Naive thymus-derived CD4-positive, alpha-beta T cell (primary cell): ENCODE measurements at regions not wholly inside any gene's neighbourhood (a gene's known extent, or its start where the extent isn't known, plus 50 kb on each side); places are given as distances from the start of the nearest gene placed in this dataset.
"Not testable (repeated sequence)": the region's sequence is repeated elsewhere in the genome, so short reads cannot be mapped to it uniquely, and the experiment has no call there.

Experiments used
- ATAC-seq: fragments of 150-1000 bp; cut with Tn5 transposase; 2 replicates; pipeline ENCODE4 v1.10.0; 2021; ENCODE audit warnings: mild to moderate bottlenecking, moderate library complexity
- CTCF ChIA-PET: fragments of 350-600 bp; sonication (Branson Sonifier 250); formaldehyde crosslinking; loops from one replicate; lab custom pipeline; 2021; ENCODE audit warnings: antibody characterized with exemption; lab: Charles Lee
- POLR2A ChIA-PET: fragments of 350-600 bp; sonication (Branson Sonifier 250); formaldehyde crosslinking; loops from one replicate; lab custom pipeline; 2021; ENCODE audit warnings: antibody characterized with exemption, inconsistent platforms; lab: Charles Lee
- DNase-seq, 9 donors: peaks; one replicate each; pipeline versions ENCODE4 v3.0.0 to v3.0.0-alpha.2; 2020 to 2022; ENCODE audit warnings: mixed read lengths in 1 of 9
- H3K27ac ChIP-seq: one replicate; pipeline ENCODE4 v1.7.0; 2013; ENCODE audit warnings: mild to moderate bottlenecking, low read depth, low read length, moderate library complexity
- H3K27me3 ChIP-seq, 2 donors: one replicate each; pipeline ENCODE4 v1.7.0; 2013; ENCODE audit warnings: low read length in 2 of 2, mild to moderate bottlenecking in 2 of 2, moderate library complexity in 2 of 2; ENCODE audit not compliant: control insufficient read depth in 2 of 2, insufficient read depth in 2 of 2
- H3K36me3 ChIP-seq, 3 experiments: 1 replicate in 2 of 3; 2 replicates in 1 of 3; pipeline ENCODE4 v1.7.0; 2013; ENCODE audit warnings: low read length in 3 of 3, mild to moderate bottlenecking in 3 of 3, moderate library complexity in 1 of 3; ENCODE audit not compliant: insufficient read depth in 3 of 3, control insufficient read depth in 2 of 3
- H3K4me1 ChIP-seq, 2 donors: one replicate each; pipeline ENCODE4 v1.7.0; 2013; ENCODE audit warnings: low read length in 2 of 2, mild to moderate bottlenecking in 2 of 2, moderate library complexity in 1 of 2; ENCODE audit not compliant: control insufficient read depth in 2 of 2, insufficient read depth in 2 of 2
- H3K4me3 ChIP-seq: 2 replicates; pipeline ENCODE4 v1.7.0; 2013; ENCODE audit warnings: mild to moderate bottlenecking, low read length
- H3K9me3 ChIP-seq, 3 experiments: 1 replicate in 2 of 3; 2 replicates in 1 of 3; pipeline ENCODE4 v1.7.0; 2013; ENCODE audit warnings: low read length in 3 of 3; ENCODE audit not compliant: control insufficient read depth in 2 of 3
- H3K27ac Mint-ChIP-seq, 9 donors: one replicate each; pipeline ENCODE4 v1.8.0; 2020 to 2022; ENCODE audit warnings: mixed read lengths in 9 of 9, mild to moderate bottlenecking in 8 of 9, moderate library complexity in 5 of 9, inconsistent platforms in 2 of 9
- H3K27me3 Mint-ChIP-seq, 5 donors: one replicate each; pipeline ENCODE4 v1.8.0; 2021 to 2022; ENCODE audit warnings: mixed read lengths in 5 of 5, mild to moderate bottlenecking in 1 of 5
- H3K36me3 Mint-ChIP-seq, 5 donors: one replicate each; pipeline ENCODE4 v1.8.0; 2020 to 2022; ENCODE audit warnings: mixed read lengths in 5 of 5, mild to moderate bottlenecking in 3 of 5, inconsistent platforms in 1 of 5
- H3K4me1 Mint-ChIP-seq, 7 donors: one replicate each; pipeline ENCODE4 v1.8.0; 2020 to 2022; ENCODE audit warnings: mixed read lengths in 7 of 7, mild to moderate bottlenecking in 3 of 7, inconsistent platforms in 1 of 7
- H3K4me3 Mint-ChIP-seq, 10 donors: one replicate each; pipeline ENCODE4 v1.8.0; 2020 to 2022; ENCODE audit warnings: mild to moderate bottlenecking in 10 of 10, mixed read lengths in 10 of 10, moderate library complexity in 6 of 10, inconsistent platforms in 2 of 10
- H3K9me3 Mint-ChIP-seq, 11 donors: one replicate each; pipeline ENCODE4 v1.8.0; 2020 to 2022; ENCODE audit warnings: mixed read lengths in 11 of 11, mild to moderate bottlenecking in 4 of 11, inconsistent platforms in 1 of 11, moderate library complexity in 1 of 11
- intact Hi-C, 2 donors: fragments of 100-400 bp; cut with micrococcal nuclease; formaldehyde crosslinking; loops; one replicate each; pipeline ENCODE4 v1.15.1; 2023

DNA sequence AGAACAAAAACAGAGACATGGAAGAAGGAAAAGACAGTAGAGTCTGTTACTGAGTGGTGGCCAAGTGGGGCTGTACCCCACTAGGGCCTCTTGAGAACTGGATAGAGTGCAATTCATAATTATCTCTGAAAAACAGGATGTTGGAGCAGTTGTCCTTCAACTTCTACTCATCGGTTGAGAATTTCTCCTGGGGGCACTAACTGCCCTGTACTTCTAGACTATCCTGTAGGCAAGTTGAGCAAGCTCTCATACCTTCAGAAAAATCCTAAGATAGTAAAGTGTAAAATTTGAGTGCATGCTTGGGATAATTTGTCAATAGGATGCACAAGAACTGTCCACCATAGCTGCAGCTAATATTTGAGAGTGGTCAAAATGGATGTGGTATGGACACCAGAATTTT is 179.7 kb upstream of the CNKSR2 start:
- Histone ChIP-seq H3K9me3 (peaks cover 0 to 4% (median 0%) of the 10 kb centered on the region in 3 experiments), H3K4me1 (no peaks in the 10 kb centered on the region), H3K27me3 (no peaks in the 10 kb centered on the region), H3K36me3 (no peaks in the 10 kb centered on the region), H3K27ac (no peak overlapping the region), H3K4me3 (no peak overlapping the region)
- Mint-ChIP-seq H3K4me3 (no peak overlapping the region), H3K4me1 (peaks cover 0 to 2% (median 0%) of the 10 kb centered on the region in 7 donors), H3K27me3 (peaks cover 0 to 5% (median 0%) of the 10 kb centered on the region in 5 donors), H3K27ac (no peak overlapping the region), H3K36me3 (no peaks in the 10 kb centered on the region), H3K9me3 (peaks cover 0 to 11% (median 0%) of the 10 kb centered on the region in 11 donors)
- POLR2A ChIA-PET, result no interaction called here
- intact Hi-C loops, result no loop called here
- CTCF ChIA-PET, result no interaction called here
- ATAC-seq (no peak), DNase-seq (no peak)

DNA sequence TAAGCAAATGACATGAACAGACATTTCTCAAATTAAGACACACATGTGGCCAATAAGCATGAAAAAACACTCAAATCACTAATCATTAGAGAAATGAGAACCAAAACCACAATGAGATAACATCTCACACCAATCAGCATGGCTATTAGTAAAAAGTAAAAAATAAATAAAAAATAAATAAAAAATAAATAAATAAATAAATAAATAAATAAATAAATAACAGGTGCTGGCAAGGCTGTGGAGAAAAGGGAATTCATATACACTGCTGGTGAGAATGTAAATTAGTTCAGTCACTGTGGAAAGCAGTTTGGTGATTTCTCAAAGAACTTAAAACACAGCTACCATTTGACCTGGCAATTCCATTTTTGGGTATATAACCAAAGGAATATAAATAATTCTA is 167.1 kb upstream of the CNKSR2 start:
- intact Hi-C loops, result no loop called here
- no peak overlapping the region for H3K27ac ChIP-seq
- DNase-seq (no peak), ATAC-seq (no peak)
- H3K4me1 Mint-ChIP-seq, result no peaks in the 10 kb centered on the region
- no peak overlapping the region for H3K4me3 Mint-ChIP-seq
- H3K36me3 Mint-ChIP-seq, result no peaks in the 10 kb centered on the region
- H3K4me3 ChIP-seq, result no peak overlapping the region
- H3K27ac Mint-ChIP-seq, result no peak overlapping the region
- no peaks in the 10 kb centered on the region for H3K9me3 ChIP-seq
- no peaks in the 10 kb centered on the region for H3K27me3 ChIP-seq
- H3K9me3 Mint-ChIP-seq, result peaks cover 0 to 11% (median 2%) of the 10 kb centered on the region in 11 donors
- H3K4me1 ChIP-seq, result no peaks in the 10 kb centered on the region
- H3K27me3 Mint-ChIP-seq, result no peaks in the 10 kb centered on the region
- H3K36me3 ChIP-seq, result no peaks in the 10 kb centered on the region
- ChIA-PET POLR2A (no interaction called here), CTCF (no interaction called here)

- ATAC-seq, H3K4me1 ChIP-seq, CTCF ChIA-PET, H3K27ac ChIP-seq, H3K4me3 ChIP-seq, H3K4me1 Mint-ChIP-seq, H3K36me3 Mint-ChIP-seq, H3K9me3 ChIP-seq, DNase-seq, POLR2A ChIA-PET, H3K27me3 ChIP-seq, intact Hi-C loops, H3K27ac Mint-ChIP-seq, H3K36me3 ChIP-seq, H3K4me3 Mint-ChIP-seq, H3K27me3 Mint-ChIP-seq: not testable (repeated sequence)
- peaks cover 0 to 29% (median 9%) of the 10 kb centered on the region in 11 donors for H3K9me3 Mint-ChIP-seq
Measured at GRCh38 chrX:21219208-21219607, 155.0 kb upstream of the CNKSR2 start.

DNA sequence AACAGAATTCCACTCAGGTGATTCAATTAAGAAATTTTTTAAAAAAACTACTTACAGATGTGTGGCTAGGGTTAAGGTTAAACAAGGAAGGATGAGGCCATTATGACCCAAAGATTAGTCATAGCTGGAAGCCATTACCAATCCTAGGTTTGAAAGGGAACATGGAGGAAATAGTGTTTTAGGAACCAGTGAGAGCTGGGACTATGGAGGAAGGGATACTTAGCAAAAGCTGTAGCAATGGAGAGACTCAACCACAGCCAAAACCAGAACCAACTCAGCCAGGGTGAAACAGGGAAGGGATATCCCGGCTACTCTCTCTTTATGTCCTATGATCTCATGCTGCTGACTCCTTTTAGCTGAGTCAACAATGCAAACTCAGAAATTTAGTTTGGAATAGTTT is 148.6 kb upstream of the CNKSR2 start:
- no peak for DNase-seq
- H3K27ac Mint-ChIP-seq, result no peak overlapping the region
- no peak for ATAC-seq
- no peak overlapping the region for H3K27ac ChIP-seq
- no peaks in the 10 kb centered on the region for H3K27me3 Mint-ChIP-seq
- H3K36me3 ChIP-seq, result no peaks in the 10 kb centered on the region
- H3K9me3 Mint-ChIP-seq, result peaks cover 0 to 17% (median 8%) of the 10 kb centered on the region in 11 donors
- no peaks in the 10 kb centered on the region for H3K27me3 ChIP-seq
- no peak overlapping the region for H3K4me3 Mint-ChIP-seq
- ChIA-PET CTCF (no interaction called here), POLR2A (no interaction called here)
- no peaks in the 10 kb centered on the region for H3K9me3 ChIP-seq
- peaks cover 0 to 1% (median 0%) of the 10 kb centered on the region in 7 donors for H3K4me1 Mint-ChIP-seq
- intact Hi-C loops, result no loop called here
- H3K36me3 Mint-ChIP-seq, result no peaks in the 10 kb centered on the region
- no peaks in the 10 kb centered on the region for H3K4me1 ChIP-seq
- H3K4me3 ChIP-seq, result no peak overlapping the region

- POLR2A ChIA-PET, intact Hi-C loops, DNase-seq, H3K36me3 Mint-ChIP-seq, H3K4me1 ChIP-seq, H3K4me3 Mint-ChIP-seq, H3K27ac Mint-ChIP-seq, H3K27me3 Mint-ChIP-seq, H3K4me1 Mint-ChIP-seq, H3K9me3 Mint-ChIP-seq, H3K27ac ChIP-seq, CTCF ChIA-PET, H3K4me3 ChIP-seq, H3K27me3 ChIP-seq, H3K9me3 ChIP-seq, ATAC-seq, H3K36me3 ChIP-seq: not testable (repeated sequence)
Measured at GRCh38 chrX:21228974-21229373, 145.2 kb upstream of the CNKSR2 start.

- intact Hi-C loops, result no loop called here
- POLR2A ChIA-PET, result no interaction called here
Measured at GRCh38 chrX:21255032-21255618, 119.1 kb upstream of the CNKSR2 start.

GRCh38 chrX:21266949-21267348 is 107.3 kb upstream of the CNKSR2 start:
- H3K9me3 ChIP-seq, result no peaks in the 10 kb centered on the region
- no peak overlapping the region for H3K4me3 ChIP-seq
- ChIA-PET CTCF (no interaction called here), POLR2A (no interaction called here)
- peaks cover 0 to 7% (median 0%) of the 10 kb centered on the region in 5 donors for H3K36me3 Mint-ChIP-seq
- intact Hi-C loops, result no loop called here
- H3K4me1 ChIP-seq, result no peaks in the 10 kb centered on the region
- H3K27me3 Mint-ChIP-seq, result peaks cover 0 to 5% (median 0%) of the 10 kb centered on the region in 5 donors
- peaks cover 0 to 29% (median 10%) of the 10 kb centered on the region in 11 donors for H3K9me3 Mint-ChIP-seq
- H3K27ac Mint-ChIP-seq, result peak overlapping the region in 1 of 9 donors; percentile 28
- no peaks in the 10 kb centered on the region for H3K4me1 Mint-ChIP-seq
- no peaks in the 10 kb centered on the region for H3K27me3 ChIP-seq
- H3K36me3 ChIP-seq, result no peaks in the 10 kb centered on the region
- ATAC-seq (no peak), DNase-seq (no peak)
- H3K27ac ChIP-seq, result no peak overlapping the region
- no peak overlapping the region for H3K4me3 Mint-ChIP-seq

More at GRCh38 chrX:21255032-21255618, 119.1 kb upstream of the CNKSR2 start:
- Mint-ChIP-seq H3K9me3 (peaks cover 0 to 1% (median 0%) of the 10 kb centered on the region in 11 donors), H3K27me3 (no peaks in the 10 kb centered on the region), H3K27ac (no peak overlapping the region), H3K4me3 (no peak overlapping the region), H3K36me3 (no peaks in the 10 kb centered on the region), H3K4me1 (peaks cover 0 to 2% (median 0%) of the 10 kb centered on the region in 7 donors)
- H3K4me3 ChIP-seq, result no peak overlapping the region
- DNase-seq (no peak), ATAC-seq (no peak)
- H3K27me3 ChIP-seq, result no peaks in the 10 kb centered on the region
- no peak overlapping the region for H3K27ac ChIP-seq
- H3K36me3 ChIP-seq, result no peaks in the 10 kb centered on the region
- H3K4me1 ChIP-seq, result no peaks in the 10 kb centered on the region
- CTCF ChIA-PET, result no interaction called here
- H3K9me3 ChIP-seq, result no peaks in the 10 kb centered on the region
